ENCODE measurements at regions not wholly inside any gene's neighbourhood (a gene's known extent, or its start where the extent isn't known, plus 50 kb on each side); places are given as distances from the start of the nearest gene placed in this dataset.
A peak's percentile ranks its signal among the peaks of the same experiment; 100 is the strongest.

GRCh38 chr11:96753997-96754396 is 364.2 kb downstream of the JRKL start:
- no peak for DNase-seq (ENCODE audit: extremely low read depth in 1 of 11, low read depth in 9 of 11, low spot score in 4 of 11)

- no peak for DNase-seq (ENCODE audit: extremely low read depth in 1 of 11, low read depth in 9 of 11, low spot score in 4 of 11)
Measured at GRCh38 chr11:96755209-96755608, 365.4 kb downstream of the JRKL start.

- DNase-seq (ENCODE audit: extremely low read depth in 1 of 11, low read depth in 9 of 11, low spot score in 4 of 11) = no peak
Measured at GRCh38 chr11:96755752-96756151, 365.9 kb downstream of the JRKL start.

- no peak for DNase-seq (ENCODE audit: extremely low read depth in 1 of 11, low read depth in 9 of 11, low spot score in 4 of 11)
Measured at GRCh38 chr11:96758957-96759356, 369.1 kb downstream of the JRKL start.

- no peak for DNase-seq (ENCODE audit: extremely low read depth in 1 of 11, low read depth in 9 of 11, low spot score in 4 of 11)
Measured at GRCh38 chr11:96760306-96760705, 370.5 kb downstream of the JRKL start.

- DNase-seq (ENCODE audit: extremely low read depth in 1 of 11, low read depth in 9 of 11, low spot score in 4 of 11) = no peak
Measured at GRCh38 chr11:96760815-96761214, 371.0 kb downstream of the JRKL start.

GRCh38 chr11:96761451-96761850 is 371.6 kb downstream of the JRKL start:
- DNase-seq (ENCODE audit: extremely low read depth in 1 of 11, low read depth in 9 of 11, low spot score in 4 of 11) = no peak

GRCh38 chr11:96763244-96763643 is 373.4 kb downstream of the JRKL start:
- DNase-seq (ENCODE audit: extremely low read depth in 1 of 11, low read depth in 9 of 11, low spot score in 4 of 11) = no peak

GRCh38 chr11:96778272-96778671 is 388.5 kb downstream of the JRKL start:
- no peak for DNase-seq (ENCODE audit: extremely low read depth in 1 of 11, low read depth in 9 of 11, low spot score in 4 of 11)

- DNase-seq (ENCODE audit: extremely low read depth in 1 of 11, low read depth in 9 of 11, low spot score in 4 of 11) = no peak
Measured at GRCh38 chr11:96779030-96779429, 389.2 kb downstream of the JRKL start.

GRCh38 chr11:96781082-96781481 is 391.3 kb downstream of the JRKL start:
- no peak for DNase-seq (ENCODE audit: extremely low read depth in 1 of 11, low read depth in 9 of 11, low spot score in 4 of 11)

GRCh38 chr11:96782632-96783031 is 392.8 kb downstream of the JRKL start:
- DNase-seq (ENCODE audit: extremely low read depth in 1 of 11, low read depth in 9 of 11, low spot score in 4 of 11) = no peak

- no peak for DNase-seq (ENCODE audit: extremely low read depth in 1 of 11, low read depth in 9 of 11, low spot score in 4 of 11)
Measured at GRCh38 chr11:96783311-96783710, 393.5 kb downstream of the JRKL start.

GRCh38 chr11:96785073-96785472 is 395.3 kb downstream of the JRKL start:
- no peak for DNase-seq (ENCODE audit: extremely low read depth in 1 of 11, low read depth in 9 of 11, low spot score in 4 of 11)

GRCh38 chr11:96794152-96794551 is 404.3 kb downstream of the JRKL start:
- DNase-seq (ENCODE audit: extremely low read depth in 1 of 11, low read depth in 9 of 11, low spot score in 4 of 11) = no peak

GRCh38 chr11:96798445-96798844 is 408.6 kb downstream of the JRKL start:
- no peak for DNase-seq (ENCODE audit: extremely low read depth in 1 of 11, low read depth in 9 of 11, low spot score in 4 of 11)

- DNase-seq (ENCODE audit: extremely low read depth in 1 of 11, low read depth in 9 of 11, low spot score in 4 of 11) = no peak
Measured at GRCh38 chr11:96815236-96815635, 425.4 kb downstream of the JRKL start.

- DNase-seq (ENCODE audit: extremely low read depth in 1 of 11, low read depth in 9 of 11, low spot score in 4 of 11) = no peak
Measured at GRCh38 chr11:96817482-96818399, 427.9 kb downstream of the JRKL start.

- DNase-seq (ENCODE audit: extremely low read depth in 1 of 11, low read depth in 9 of 11, low spot score in 4 of 11) = peak in 9 of 11 donors; percentile 3 to 36 (median 15)
Measured at GRCh38 chr11:96827164-96827563, 437.4 kb downstream of the JRKL start.

GRCh38 chr11:96841792-96842191 is 452.0 kb downstream of the JRKL start:
- DNase-seq (ENCODE audit: extremely low read depth in 1 of 11, low read depth in 9 of 11, low spot score in 4 of 11) = no peak

- DNase-seq (ENCODE audit: extremely low read depth in 1 of 11, low read depth in 9 of 11, low spot score in 4 of 11) = no peak
Measured at GRCh38 chr11:96842731-96843130, 452.9 kb downstream of the JRKL start.
